ENCODE measurements at regions not wholly inside any gene's neighbourhood (a gene's known extent, or its start where the extent isn't known, plus 50 kb on each side); places are given as distances from the start of the nearest gene placed in this dataset.

DNA sequence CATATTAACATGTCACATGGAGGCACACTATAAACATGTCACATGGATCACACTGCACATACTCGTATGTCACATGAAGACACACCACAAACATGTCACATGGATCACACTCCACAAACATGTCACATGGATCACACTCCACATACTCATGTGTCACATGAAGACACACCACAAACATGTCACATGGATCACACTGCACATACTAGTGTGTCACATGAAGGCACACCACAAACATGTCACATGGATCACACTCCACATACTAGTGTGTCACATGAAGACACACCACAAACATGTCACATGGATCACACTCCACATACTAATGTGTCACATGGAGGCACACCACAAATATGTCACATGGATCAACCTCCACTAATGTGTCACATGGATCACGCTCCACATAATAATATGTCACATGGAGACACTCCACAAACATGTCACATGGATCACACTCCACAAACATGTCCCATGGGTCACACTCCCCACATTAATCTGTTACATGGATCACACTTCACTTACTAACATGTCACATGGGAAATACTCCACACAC, 195.6 kb upstream of the PFKP start:
- in situ Hi-C loops (cut with HindIII; ENCODE audit: low sequenced_read_pairs), result no loop called here

DNA sequence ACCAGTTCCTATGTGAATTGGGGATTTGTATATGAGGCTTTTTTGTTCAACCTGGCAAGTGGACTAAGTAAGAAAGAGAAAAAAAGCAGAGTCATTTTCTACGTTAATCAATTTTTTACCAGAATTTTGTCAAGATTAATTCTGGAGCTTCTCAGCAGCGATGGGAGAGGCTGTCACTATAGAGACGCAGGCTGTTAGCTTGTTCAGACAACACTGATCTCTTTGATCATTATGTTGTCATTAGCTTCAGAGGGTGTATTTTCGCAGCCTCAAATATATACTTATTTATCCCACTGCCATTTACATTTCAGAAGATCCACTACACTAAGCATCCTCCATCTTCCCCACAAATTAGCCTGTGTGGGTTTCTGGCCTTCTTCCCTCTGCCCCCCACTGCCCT, 196.7 kb upstream of the PFKP start:
- in situ Hi-C loops (cut with HindIII; ENCODE audit: low sequenced_read_pairs), result no loop called here

DNA sequence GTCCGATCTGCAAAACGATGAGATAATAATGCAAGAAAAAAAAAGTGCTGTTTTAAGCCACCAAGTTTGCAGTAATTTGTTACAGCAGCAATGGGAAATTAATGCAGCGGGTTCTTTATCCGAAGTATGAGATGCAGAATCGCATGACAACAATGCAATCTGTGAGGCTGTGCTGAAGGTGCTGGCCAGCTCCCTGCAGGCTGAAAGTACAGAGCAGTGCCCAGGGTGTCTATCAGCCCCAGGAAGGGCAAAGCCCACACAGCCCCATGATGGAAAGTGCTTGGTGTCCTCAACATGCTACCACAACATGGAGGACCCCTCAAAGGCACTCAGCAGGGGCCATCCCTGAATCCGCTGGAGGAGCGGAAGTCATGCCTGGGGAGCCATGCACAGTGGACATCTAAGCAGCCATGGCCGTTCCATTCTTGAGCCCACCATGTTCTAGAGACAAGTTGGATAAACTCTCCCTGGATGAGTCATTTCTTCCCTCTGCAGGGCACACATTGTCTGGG, 199.5 kb upstream of the PFKP start:
- in situ Hi-C loops (cut with HindIII; ENCODE audit: low sequenced_read_pairs), result no loop called here

DNA sequence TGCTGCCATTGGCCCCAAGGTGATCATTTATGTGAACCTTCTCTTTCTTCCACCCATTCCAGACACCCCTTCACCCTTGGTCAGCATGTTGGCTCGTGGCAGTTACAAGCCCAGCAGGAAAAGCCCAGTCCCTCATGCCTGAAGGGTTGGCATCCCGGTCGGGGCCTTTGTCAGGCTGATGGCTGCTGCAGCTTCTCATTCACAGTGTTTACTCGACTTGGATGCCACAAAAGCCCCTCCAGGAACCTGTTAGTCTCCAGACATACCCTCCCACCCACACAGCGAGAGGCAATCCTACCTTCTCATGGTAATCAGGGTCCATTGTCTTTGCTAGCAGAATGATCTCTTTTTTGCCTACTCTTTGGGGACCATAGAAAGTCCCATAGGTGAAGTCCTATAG, 200.8 kb upstream of the PFKP start:
- in situ Hi-C loops (cut with HindIII; ENCODE audit: low sequenced_read_pairs), result no loop called here

DNA sequence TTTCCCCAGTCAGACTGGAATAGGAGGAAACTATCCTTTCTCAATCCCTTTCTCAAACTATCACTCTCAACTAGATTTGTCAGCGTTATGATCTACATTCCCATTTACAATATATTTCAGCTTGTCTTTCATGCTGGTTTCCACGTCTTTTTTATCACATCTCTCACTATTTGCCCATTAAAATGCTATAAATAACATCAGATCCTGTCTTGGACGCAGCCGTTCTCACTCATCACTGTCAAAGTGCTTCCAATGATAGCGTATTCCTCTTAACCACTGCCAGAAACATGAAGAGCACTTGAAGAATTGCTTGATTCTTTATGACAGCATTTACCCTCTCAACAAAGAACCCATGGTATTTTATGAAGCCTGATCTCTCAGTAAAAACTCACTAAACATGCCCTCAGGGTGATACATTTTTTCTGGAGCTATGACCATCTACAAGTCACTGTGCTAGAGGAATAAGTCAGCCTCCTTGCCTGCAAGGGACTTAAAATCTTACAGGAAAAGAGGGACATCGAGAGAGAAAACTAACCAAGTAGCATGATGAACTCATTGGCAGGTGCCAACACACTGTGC, 205.6 kb upstream of the PFKP start:
- in situ Hi-C loops (cut with HindIII; ENCODE audit: low sequenced_read_pairs), result no loop called here

DNA sequence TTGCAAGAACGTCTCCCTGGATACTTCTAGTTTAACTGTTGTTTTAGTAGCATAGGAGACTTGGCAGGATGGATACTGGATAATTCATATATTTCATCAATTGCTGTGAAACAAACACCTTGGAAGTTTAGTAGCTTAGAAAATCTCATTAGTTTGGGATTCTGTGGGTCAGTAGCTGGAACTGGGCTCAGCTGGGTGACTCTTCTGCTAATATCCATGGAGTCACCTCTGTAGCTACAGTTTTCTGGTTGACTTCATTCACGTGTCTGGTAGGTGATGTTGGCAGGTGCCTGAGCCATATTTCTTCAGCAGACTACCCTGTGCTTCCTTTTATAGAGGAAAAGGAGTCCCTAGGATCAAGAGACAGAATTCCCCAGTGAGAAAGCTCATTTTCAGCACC, 208.9 kb upstream of the PFKP start:
- in situ Hi-C loops (cut with HindIII; ENCODE audit: low sequenced_read_pairs), result no loop called here

DNA sequence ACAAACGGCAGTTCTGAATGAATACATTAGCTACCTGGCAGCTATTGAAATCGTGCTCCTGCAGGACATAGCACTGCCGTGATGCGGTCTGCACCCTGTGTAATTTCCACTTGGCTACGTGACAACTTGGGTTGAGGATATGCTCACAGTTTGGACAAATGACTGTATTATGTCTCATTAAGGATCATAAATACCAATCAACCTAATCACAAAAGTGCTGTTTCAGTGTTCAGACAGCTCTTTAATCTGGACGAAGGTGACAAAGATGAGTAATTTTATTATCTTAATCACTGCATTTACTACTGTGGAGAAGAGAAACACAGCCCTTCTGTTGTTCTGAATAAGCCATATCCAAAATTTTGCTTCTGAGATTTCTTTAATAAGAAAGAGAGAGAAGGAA, 210.8 kb upstream of the PFKP start:
- in situ Hi-C loops (cut with HindIII; ENCODE audit: low sequenced_read_pairs), result no loop called here

DNA sequence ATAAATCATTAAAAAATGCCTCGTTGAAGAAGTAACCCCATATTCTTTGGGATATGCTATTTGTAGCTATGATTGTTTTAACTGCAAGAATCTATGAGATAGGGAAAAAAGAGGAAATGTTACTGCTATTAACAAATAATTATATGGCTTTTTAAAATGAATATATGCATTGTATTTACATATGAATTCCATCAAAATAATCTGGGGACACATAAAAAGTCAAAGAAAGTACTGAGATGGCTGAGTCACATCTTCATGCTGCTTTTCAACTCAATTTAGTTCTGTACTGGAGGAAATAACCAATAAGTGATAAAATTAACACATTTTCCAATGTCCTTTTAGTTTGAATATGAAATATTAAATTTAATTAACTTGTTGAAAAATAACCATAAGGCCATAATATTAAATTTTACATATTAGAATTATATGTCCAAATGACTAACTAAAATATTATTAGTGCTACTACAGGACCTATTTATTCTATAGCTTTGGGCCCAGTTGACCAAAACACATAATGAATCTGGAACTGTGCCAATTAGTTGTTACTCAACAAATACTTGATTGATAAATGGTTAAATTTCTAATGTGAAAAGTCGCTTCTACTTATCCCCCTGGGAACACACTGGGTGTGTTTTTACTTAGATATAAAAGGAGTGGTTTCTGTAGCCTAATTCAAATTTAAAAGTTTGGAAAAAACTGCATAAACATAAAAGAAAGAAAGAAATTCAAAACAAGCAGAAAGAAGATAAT, 214.6 kb upstream of the PFKP start:
- in situ Hi-C loops (cut with HindIII; ENCODE audit: low sequenced_read_pairs), result no loop called here

DNA sequence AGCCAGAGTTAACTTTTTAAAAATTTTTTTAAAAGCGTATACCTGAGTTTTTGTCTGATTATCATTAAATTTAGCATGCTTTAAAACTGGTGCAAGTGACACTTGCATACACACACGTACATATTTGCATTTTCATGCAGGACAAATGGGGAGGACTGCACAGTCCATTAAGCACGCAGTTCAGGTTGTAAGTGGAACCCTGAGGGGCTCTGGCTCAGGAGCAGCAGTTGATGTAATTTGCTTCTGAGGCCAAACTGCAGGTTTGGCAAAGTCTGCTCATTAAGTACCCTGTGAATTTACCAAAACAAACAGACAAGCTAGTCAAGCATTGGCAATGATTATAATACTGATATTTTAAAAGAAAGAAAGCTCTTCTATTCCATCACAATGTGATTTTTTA, 215.8 kb upstream of the PFKP start:
- in situ Hi-C loops (cut with HindIII; ENCODE audit: low sequenced_read_pairs), result no loop called here

DNA sequence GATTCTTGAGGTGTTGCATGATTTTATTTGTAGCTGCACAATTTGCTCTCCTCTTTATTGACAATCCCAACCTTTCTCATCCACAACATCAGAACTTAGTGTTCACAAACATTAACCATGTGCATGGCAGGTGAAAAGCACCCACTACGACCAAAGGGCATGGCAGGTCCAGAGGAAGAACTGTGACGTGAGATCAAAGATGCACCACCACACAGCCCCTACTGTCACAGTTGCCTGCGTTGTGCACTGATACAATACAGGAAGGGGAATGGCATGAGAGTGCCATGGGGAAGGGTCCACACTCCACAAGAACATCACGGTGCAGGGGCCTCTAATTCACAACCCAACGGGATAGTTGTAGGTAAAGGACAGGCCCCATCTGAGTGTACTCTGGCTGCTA, 217.1 kb upstream of the PFKP start:
- in situ Hi-C loops (cut with HindIII; ENCODE audit: low sequenced_read_pairs), result no loop called here

DNA sequence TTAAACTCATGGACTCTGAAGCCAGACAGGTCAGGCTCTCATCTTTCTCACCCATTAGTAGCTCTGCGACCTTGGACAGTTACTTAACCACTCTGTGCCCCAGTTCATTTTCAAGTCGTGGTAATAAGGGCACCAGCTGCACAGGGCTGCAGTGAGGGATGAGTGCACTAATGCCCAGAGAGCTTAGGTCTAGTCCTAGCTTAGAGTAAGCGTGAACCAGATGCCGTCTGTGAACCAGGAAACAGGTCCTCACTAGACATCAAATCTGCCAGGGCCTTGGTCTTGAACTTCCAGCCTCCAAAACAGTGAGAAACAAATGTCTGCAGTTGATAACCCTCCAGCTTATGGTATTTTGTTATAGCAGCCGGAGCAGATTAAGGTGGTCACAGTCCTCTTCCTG, 222.4 kb upstream of the PFKP start:
- in situ Hi-C loops (cut with HindIII; ENCODE audit: low sequenced_read_pairs), result no loop called here

DNA sequence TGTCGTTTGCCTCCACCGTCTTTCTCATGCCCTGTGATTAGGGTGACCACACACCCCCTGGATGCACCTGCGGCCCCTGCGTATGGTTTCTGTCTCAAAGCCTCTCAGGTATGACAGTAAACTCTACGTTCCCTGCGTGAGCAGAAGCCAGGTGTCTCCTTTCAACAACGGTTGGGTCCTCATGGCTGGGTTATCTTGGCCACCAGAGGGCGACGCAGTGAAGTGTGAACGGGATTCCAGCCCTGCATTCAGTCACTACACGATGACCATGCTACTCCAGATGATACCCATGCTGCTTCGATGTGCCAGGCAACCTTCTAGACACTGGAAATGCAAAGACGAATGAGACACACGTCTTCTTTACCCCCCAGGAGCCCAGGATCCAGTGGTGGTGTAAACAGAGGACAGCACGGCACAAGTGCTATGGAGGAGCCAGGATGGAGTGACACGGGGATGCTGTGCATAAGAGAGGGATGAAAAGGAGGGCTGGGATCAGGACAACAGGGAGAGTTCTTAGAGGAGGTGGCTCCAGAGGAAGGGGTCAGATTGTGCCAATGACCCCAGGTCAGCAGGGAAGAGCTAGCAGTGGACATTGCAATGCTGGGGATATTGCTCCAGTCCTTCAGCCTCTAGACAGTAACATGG, 228.1 kb upstream of the PFKP start:
- in situ Hi-C loops (cut with HindIII; ENCODE audit: low sequenced_read_pairs), result loop anchor here (5.0 to 10.0 kb wide), 2 partner anchors 47 to 76 kb away; no protein-coding TSS in a partner anchor

DNA sequence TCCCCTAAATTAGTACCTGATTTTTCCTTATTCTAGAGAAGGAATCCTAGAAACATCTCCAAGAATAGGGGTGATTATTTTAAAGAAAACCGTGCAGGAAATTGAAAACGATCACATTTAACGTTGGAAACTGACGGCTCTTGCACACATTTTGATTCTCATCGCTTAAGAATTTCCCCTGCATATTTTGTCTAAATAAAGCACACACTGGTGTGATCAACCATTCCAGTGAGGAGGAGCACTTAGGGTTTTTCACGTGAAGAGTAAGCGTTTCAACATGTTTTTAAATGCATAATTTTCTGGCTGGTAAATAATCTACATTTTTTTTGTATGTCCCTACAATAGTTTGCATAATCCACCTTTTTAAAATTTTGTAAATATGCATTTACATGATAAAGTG, 229.7 kb upstream of the PFKP start:
- in situ Hi-C loops (cut with HindIII; ENCODE audit: low sequenced_read_pairs), result loop anchor here (5.0 to 10.0 kb wide), 2 partner anchors 45 to 77 kb away; no protein-coding TSS in a partner anchor

DNA sequence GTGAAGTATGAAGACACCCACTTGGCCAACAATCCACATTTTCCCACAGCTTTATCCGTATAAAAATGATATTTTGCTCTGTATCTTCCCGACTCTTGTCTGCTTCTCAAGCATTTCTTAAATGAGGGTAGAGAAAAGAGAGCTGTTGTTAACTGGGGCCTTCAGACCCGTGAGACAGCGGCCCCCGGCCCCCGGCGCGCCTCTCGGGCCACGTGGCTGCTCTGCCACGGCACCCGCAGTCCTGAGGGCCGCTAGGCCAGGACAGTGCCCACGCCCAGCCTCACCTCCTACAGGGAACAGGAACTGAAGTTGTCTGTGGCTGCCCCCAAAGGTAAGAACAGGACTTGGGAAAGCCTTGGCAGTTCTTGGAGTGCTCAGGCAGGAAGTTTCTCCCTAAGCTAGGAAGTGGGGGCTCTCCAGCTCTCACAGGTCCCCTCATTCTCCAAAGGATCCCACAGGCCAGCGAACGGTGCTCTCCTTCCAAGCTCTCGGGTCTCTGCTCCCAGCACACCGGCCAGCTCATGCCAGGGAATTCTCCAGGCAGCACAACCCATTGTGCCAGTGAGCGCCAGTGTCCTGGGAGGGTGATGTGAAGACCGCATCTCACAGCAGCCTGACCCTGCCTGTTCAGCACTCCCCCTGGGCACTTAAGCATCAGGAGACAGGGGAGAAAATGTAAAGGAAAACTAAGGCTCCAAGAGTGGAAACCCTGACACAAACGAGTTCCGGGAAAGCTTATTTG, 230.3 kb upstream of the PFKP start:
- in situ Hi-C loops (cut with HindIII; ENCODE audit: low sequenced_read_pairs), result loop anchor here (5.0 to 10.0 kb wide), 2 partner anchors 45 to 78 kb away; no protein-coding TSS in a partner anchor

DNA sequence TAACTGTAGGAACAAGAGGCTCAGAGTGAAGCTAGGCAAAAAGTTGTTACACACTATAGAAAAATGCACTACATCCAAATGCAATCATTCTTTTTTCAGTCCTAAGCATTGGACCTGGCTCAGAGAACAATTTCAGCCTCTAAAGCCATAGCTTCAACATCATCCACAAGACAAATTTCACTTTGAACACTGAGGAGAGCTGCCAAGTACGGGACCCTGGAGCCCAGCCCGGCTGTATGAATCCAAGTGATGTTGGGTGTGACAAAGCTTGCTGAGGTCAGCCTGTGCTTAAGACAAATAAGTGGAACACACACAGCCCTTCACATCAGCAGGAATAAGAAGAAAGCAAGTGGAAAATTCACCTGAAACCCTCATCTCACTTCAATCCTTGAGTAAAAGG, 233.1 kb upstream of the PFKP start:
- in situ Hi-C loops (cut with HindIII; ENCODE audit: low sequenced_read_pairs), result loop anchor here (10.0 kb wide), 1 partner anchor 81 kb away; no protein-coding TSS in a partner anchor

DNA sequence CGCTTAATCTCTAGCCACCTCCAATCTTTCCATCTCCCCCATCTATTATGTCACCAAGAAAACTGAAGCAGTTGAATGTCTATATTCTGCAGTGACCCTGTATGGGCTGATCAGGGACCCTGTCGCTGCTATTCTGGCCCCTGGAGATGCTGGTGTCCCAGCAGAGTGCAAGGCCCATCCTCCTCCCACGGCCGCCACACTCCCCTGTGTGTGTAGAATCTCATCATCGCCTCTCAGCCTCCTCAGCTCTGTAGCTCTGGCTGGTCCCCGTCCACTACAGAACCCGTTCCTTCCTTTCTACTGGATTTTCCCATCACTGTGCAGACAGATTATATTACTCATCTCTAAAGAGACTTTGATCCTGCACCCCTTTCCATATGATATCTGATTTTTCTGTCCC, 235.8 kb upstream of the PFKP start:
- in situ Hi-C loops (cut with HindIII; ENCODE audit: low sequenced_read_pairs), result loop anchor here (10.0 kb wide), 1 partner anchor 83 kb away; no protein-coding TSS in a partner anchor

DNA sequence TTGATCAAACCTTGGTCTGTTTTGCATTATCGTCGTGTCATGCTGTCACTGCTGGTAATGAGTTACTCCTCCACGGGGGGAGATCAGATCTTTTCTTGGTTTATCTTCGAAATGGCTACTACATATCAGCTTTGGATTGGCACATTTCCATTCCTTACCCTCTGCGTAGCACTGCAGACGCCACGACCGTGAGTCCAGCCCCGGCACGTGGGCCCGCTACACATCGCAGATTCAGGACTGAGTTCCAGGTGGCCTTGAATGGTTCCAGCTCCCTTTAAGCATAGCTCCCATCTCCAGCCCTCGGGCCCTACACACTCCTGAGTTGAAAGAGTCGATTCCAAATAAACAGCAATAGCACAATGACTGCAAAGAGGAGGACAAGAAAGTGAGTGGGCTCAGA, 238.6 kb upstream of the PFKP start:
- in situ Hi-C loops (cut with HindIII; ENCODE audit: low sequenced_read_pairs), result no loop called here

DNA sequence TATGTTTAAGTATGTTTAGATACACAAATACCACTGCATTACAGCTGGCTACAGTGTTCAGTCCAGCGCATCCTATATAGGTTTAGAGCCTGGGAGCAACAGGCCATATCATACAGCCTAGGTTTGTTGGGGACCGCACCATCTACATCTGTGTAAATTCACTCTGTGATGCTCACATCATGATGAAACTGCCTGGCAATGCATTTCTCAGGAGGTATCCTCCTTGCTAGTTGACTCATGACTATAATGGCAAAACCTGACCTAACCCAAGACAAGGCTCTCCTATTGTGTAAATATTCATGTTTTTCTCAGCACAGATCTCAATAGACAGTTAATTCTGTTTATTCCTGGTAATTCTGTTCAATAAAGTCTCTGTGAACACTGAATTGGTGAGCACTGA, 240.7 kb upstream of the PFKP start:
- in situ Hi-C loops (cut with HindIII; ENCODE audit: low sequenced_read_pairs), result no loop called here

DNA sequence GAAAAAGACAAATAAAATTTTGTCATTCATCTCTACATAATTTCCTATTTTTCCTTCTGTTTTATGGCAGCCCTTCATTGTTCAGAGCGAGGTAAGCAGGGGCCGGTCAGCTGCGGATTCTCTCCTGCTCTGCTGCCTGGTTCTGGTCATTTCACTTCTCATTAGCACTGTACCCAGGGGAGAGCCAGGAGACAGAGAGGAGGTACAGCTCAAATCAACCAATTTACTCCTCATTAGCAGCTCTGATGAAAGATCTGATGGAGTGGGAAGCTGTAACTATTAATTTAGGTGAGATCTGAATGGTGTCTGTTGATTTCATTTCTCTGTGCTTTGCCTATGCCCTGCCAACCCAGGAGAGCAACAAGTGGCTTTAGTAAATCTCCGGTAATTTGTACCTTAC, 241.5 kb upstream of the PFKP start:
- in situ Hi-C loops (cut with HindIII; ENCODE audit: low sequenced_read_pairs), result no loop called here

DNA sequence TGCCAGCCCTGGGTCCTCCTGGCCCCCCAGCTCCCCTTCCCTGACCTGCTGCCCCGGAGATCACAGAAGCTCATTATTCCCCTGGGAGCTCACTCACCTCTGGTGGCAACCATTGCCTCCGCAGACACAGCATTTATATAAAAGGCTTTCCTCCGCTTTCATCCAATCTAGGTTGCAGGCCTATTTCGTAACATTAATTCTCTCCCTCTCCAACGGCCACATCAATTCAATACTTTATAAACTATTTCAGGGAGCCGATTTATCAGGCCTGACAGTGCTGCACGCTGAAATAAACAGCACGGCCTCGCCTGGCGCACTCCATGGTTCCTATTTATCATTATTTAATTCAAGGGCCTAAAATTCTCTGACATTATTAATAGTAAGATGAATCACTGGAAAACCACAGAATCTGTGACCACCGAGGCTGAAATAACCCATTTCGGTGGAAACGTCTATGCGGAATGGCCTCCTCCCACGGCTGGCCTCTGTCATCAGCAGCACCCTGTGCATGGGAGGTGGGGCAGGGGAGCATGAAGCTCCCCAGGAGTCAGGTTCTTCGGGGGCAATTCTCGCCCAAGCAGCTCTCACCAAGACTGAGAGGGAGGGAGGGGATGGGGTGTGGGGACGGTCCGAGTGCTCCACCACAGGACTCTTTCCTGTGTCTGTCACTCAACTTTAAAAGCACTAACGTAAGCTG, 249.3 kb upstream of the PFKP start:
- in situ Hi-C loops (cut with HindIII; ENCODE audit: low sequenced_read_pairs), result no loop called here
